Uterus (tissue), 3 donors: ENCODE measurements at regions not wholly inside any gene's neighbourhood (a gene's known extent, or its start where the extent isn't known, plus 50 kb on each side); places are given as distances from the start of the nearest gene placed in this dataset.

Source experiments
- DNase-seq, 2 donors: peaks; one replicate each; pipeline ENCODE4 v3.0.0-alpha.2; 2019 to 2020
- H3K27ac ChIP-seq, 2 donors: fragments of 200-600 bp; sonication (generic); 1 replicate in 1 of 2; 2 replicates in 1 of 2; pipeline ENCODE4 v1.5.1; 2016 to 2018
- H3K27me3 ChIP-seq, 2 donors: fragments of 200-600 bp; sonication (generic); one replicate each; pipeline ENCODE4 v1.5.1; 2018 to 2019; ENCODE audit warnings: control low read depth in 1 of 2
- H3K36me3 ChIP-seq, 2 donors: fragments of 200-600 bp; sonication (generic); one replicate each; pipeline ENCODE4 v1.5.1; 2019; ENCODE audit warnings: control low read depth in 1 of 2
- H3K4me1 ChIP-seq, 2 donors: fragments of 200-600 bp; sonication (generic); one replicate each; pipeline ENCODE4 v1.5.1; 2018 to 2019; ENCODE audit warnings: control low read depth in 1 of 2
- H3K4me3 ChIP-seq, 2 donors: fragments of 200-600 bp; sonication (generic); 1 replicate in 1 of 2; 2 replicates in 1 of 2; pipeline ENCODE4 v1.5.1; 2018 to 2019; ENCODE audit warnings: mild to moderate bottlenecking in 1 of 2
- H3K9me3 ChIP-seq, 2 donors: fragments of 200-600 bp; sonication (generic); one replicate each; pipeline ENCODE4 v1.5.1; 2019; ENCODE audit warnings: control low read depth in 1 of 2
- CTCF ChIP-seq, 4 experiments: fragments of 200-600 bp in 2 of 4; fragments of 450-650 bp in 2 of 4; sonication (generic) in 2 of 4; IDR thresholded peaks; one replicate each; pipeline ENCODE4 v1.5.1; 2016 to 2019; ENCODE audit warnings: antibody characterized with exemption in 4 of 4, mild to moderate bottlenecking in 2 of 4, moderate library complexity in 1 of 4
- POLR2A ChIP-seq, 2 donors: fragments of 450-650 bp; IDR thresholded peaks; one replicate each; pipeline ENCODE4 v1.6.1; 2016; ENCODE audit warnings: antibody characterized with exemption in 2 of 2, mild to moderate bottlenecking in 1 of 2, moderate library complexity in 1 of 2
- intact Hi-C: fragments of 100-400 bp; cut with DNase I; formaldehyde crosslinking; loops from one replicate; pipeline ENCODE4 v1.15.1; 2023; ENCODE audit warnings: low total_unique reads
- donor health status: DM: yes; HTN: yes; CAD: no.

GRCh38 chr3:147939839-147940238 is 530.7 kb downstream of the ZIC1 start:
- Histone ChIP-seq H3K27me3 (no peaks in the 10 kb centered on the region), H3K9me3 (no peaks in the 10 kb centered on the region), H3K27ac (no peak overlapping the region), H3K36me3 (no peaks in the 10 kb centered on the region), H3K4me1 (no peaks in the 10 kb centered on the region), H3K4me3 (no peak overlapping the region)
- DNase-seq, result no peak
- intact Hi-C loops, result no loop called here
- TF ChIP-seq CTCF (IDR thresholded peaks at IDR 0.05), result no peak
- TF ChIP-seq POLR2A (IDR thresholded peaks at IDR 0.05), result no peak

DNA sequence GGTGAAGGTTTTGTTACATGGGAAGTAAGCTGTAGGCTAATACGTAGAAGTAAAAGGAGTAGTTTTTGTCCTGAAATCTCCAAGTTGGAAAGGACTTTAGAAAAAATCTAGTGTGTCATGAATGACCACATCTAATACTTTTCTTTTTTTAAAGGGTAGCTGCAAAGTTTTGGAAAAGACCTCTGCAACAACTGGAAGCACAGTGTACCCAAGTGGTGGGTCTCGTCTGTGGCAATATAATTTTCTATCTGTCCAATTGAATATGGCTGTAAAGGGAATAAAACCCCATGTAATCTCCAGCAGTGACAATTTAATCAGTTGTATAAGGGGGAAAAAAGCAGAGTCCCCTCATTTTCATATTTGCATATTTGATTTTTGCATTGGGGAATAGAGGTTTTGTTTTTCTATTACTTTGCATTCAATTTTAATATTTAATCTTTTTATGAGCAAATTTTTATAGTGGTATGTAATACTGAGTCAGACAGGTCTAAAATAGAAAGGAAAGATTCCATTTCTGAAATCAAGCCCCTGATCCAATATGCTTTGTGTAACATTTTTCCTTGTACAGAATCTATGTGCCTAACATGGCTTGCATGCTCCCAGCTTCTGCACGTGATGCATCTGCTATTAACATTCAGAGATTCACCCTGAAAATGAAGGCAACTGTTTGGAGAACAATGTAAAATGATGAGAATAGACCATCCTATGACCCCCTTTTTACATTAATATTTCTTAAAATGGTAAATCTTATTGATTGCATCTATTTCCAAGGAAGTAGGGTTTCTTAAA is 531.4 kb downstream of the ZIC1 start:
- H3K27ac ChIP-seq, result no peak overlapping the region
- H3K4me1 ChIP-seq, result no peaks in the 10 kb centered on the region
- intact Hi-C loops, result no loop called here
- no peaks in the 10 kb centered on the region for H3K27me3 ChIP-seq
- no peak overlapping the region for H3K4me3 ChIP-seq
- H3K36me3 ChIP-seq, result no peaks in the 10 kb centered on the region
- TF ChIP-seq POLR2A (IDR thresholded peaks at IDR 0.05) (no peak), CTCF (IDR thresholded peaks at IDR 0.05) (no peak)
- no peaks in the 10 kb centered on the region for H3K9me3 ChIP-seq
- DNase-seq, result no peak

DNA sequence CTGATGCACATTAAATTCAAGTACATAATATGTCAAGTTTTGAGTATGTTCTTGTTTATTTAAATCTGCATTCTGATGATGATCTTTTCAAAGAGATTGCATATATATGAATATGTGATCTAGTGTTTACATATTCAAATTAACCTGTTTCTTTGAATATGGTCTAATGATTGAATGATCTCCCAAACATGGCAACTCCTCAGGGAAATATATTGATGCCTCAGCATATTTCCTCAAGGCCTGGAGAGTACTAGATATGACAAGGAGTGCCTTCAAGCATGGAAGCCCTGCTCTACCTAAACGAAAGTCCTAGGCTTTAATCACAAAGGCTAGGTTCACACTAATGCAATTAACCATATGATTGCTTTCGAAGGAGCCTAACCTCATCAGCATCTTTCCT is 532.8 kb downstream of the ZIC1 start:
- no peaks in the 10 kb centered on the region for H3K4me1 ChIP-seq
- no peaks in the 10 kb centered on the region for H3K9me3 ChIP-seq
- DNase-seq, result no peak
- H3K4me3 ChIP-seq, result no peak overlapping the region
- intact Hi-C loops, result no loop called here
- no peak overlapping the region for H3K27ac ChIP-seq
- TF ChIP-seq CTCF (IDR thresholded peaks at IDR 0.05), result no peak
- no peak for TF ChIP-seq POLR2A (IDR thresholded peaks at IDR 0.05)
- no peaks in the 10 kb centered on the region for H3K27me3 ChIP-seq
- H3K36me3 ChIP-seq, result no peaks in the 10 kb centered on the region

- Histone ChIP-seq H3K4me1 (no peaks in the 10 kb centered on the region), H3K9me3 (no peaks in the 10 kb centered on the region), H3K27ac (peak overlapping the region; percentile 31 to 56), H3K36me3 (no peaks in the 10 kb centered on the region), H3K4me3 (no peak overlapping the region), H3K27me3 (no peaks in the 10 kb centered on the region)
- no peak for TF ChIP-seq CTCF (IDR thresholded peaks at IDR 0.05)
- no peak for TF ChIP-seq POLR2A (IDR thresholded peaks at IDR 0.05)
- no peak for DNase-seq
- intact Hi-C loops, result no loop called here
Observed at GRCh38 chr3:147943265-147943945, 534.2 kb downstream of the ZIC1 start.

DNA sequence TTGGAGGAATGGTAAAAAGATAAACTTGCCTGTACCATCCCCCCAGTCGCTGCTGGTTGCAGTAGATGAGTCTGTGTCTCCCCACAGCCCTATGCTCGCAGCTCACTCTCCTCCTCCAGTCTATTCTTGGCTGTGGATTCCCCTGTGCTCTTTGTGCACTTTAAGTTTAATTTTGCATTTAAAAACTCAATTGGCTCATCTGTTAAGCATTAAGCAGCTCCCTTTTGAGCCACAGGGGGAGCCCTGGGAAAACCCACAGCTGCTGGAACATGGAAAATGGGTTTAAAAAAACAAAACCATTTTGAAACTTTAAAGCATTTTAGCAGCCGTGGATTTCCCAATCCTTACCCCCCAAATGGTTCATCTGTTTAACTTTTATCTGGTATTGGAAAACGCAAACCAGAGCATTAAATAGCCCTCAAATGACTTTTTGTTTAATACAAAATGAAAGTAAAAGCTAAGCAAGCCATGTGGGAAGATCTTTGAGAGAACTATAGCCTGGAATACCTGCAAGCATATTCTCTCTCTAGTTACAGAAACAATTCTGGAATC is 536.9 kb downstream of the ZIC1 start:
- H3K9me3 ChIP-seq, result no peaks in the 10 kb centered on the region
- no peak for TF ChIP-seq POLR2A (IDR thresholded peaks at IDR 0.05)
- peak in 3 of 4 experiments; percentile 39 to 45 (median 43) for TF ChIP-seq CTCF (IDR thresholded peaks at IDR 0.05)
- DNase-seq, result peak; percentile 17 to 22
- H3K4me3 ChIP-seq, result peak overlapping the region; percentile 16 to 17
- H3K27me3 ChIP-seq, result no peaks in the 10 kb centered on the region
- intact Hi-C loops, result no loop called here
- no peaks in the 10 kb centered on the region for H3K36me3 ChIP-seq
- H3K4me1 ChIP-seq, result no peaks in the 10 kb centered on the region
- peak overlapping the region; percentile 45 to 60 for H3K27ac ChIP-seq
